HG03175 (cell line): ENCODE measurements at regions not wholly inside any gene's neighbourhood (a gene's known extent, or its start where the extent isn't known, plus 50 kb on each side); places are given as distances from the start of the nearest gene placed in this dataset.

Experiments
- ATAC-seq: cut with Tn5 transposase; IDR thresholded peaks from one replicate; pipeline ENCODE4 v1.9.1; 2021; ENCODE audit warnings: mild to moderate bottlenecking, moderate library complexity; ENCODE audit not compliant: unreplicated experiment

- peak; percentile 96 for ATAC-seq
These were observed 126.7 kb downstream of the UNC5CL start for GRCh38 chr6:40912158-40912946.

GRCh38 chr6:40910260-40910893 lies 128.6 kb downstream of the UNC5CL start:
- no peak for ATAC-seq

GRCh38 chr6:40909811-40910210 lies 129.2 kb downstream of the UNC5CL start:
- no peak for ATAC-seq

DNA sequence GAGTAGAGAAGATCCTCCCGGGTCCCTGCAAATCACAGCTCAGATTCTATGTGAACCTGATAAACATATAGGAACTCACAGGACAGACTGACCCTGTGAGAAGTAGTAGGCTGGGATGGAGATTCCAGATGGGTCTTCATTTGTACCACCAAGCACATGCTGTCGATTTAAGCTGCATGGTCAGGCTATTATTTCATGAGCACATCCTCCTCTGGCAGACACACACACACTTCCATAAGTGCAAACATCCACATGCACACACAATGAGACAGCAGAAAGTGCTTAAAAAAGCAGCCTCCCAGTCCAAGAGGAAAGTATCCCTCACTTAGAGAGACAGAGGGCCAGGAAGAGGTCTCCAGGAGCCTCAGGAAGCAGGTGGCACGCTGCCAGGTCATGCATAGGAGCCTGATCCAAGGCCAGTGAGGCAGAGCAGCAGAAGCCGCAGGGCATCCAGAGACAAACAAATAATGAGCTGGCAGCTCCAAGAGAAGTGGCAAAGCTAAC lies 131.8 kb downstream of the UNC5CL start:
- ATAC-seq: no peak

DNA sequence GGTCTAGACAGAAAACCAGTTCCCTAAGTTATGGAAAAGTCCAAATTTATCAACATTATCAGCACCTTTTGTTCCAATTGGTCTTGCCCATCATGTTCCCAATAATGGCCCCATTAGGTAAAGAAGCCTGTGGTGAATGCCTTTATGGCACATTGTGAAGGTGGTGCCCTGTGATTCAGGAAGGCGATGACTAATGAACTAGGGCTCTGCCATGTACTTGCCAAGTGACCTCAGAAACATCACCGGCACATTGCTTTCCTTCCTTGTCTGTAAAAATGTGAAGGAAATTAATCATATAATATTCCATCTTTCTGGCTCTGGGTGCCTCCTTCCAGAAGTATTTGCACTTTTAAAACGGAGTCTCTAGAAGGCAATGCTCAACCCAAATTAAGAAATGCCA lies 132.3 kb downstream of the UNC5CL start:
- no peak for ATAC-seq

- ATAC-seq: no peak
These were observed 134.3 kb downstream of the UNC5CL start for GRCh38 chr6:40904583-40905194.

DNA sequence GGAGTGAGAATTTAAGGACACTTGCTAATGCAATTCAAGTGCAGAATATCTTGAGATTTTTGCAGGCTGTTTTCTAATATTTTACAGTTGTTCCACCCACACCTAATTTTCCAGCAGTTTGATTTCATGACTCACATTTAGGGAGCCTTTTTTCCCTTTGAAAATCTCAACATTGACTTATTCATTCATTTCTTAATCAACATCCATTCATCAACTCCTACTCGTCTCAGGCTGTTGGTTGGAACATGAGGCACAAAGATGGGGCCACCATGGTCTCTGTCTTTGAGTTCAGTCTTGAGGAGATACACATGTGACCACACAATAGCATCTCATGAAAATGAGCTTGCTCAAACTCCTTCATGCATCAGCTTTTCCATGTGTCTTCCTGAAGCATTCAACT lies 135.6 kb downstream of the UNC5CL start:
- ATAC-seq: no peak

- ATAC-seq: no peak
These were observed 137.5 kb downstream of the UNC5CL start for GRCh38 chr6:40901322-40902055.

- no peak for ATAC-seq
These were observed 138.2 kb downstream of the UNC5CL start for GRCh38 chr6:40900791-40901190.

DNA sequence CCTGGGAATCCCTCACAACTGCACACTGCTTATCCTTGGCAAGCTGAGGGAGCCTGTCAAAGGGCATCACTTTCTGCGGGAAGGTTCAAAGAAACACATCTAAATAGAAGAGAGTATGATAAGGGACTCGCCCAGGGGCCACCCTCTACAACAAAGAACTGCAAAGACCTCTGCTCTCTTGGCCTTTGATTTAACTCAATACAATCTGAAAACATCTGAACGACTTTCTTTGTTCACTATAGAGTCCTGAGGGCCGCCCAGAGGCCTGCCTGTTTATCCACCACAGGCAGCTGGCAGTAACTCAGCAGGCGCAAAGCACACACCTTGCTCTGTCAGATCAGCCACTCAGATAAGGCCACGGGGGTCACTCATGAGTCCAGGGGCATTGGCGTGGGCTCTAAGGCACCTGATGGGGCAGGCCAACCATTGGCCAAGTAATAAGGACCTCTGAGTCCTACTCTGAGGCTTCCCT lies 139.3 kb downstream of the UNC5CL start:
- ATAC-seq: no peak

DNA sequence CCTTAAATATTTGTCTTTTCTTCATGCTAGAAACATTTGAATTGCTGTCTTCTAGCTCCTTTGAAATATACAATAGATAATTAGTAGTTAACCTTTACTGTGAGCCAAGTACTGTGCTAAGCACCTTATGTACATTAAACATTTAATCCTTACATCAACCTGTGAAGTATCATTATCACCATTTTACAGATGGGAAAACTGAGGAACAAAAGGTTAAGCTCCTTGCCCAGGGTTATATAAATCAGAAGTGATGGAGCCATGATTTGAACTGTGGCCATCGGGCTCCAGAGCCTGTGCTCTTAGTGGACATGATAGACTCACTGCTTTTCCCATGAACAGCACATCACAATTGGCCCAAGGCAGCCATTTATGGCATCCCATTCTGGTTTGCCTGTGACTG lies 140.9 kb downstream of the UNC5CL start:
- no peak for ATAC-seq

- ATAC-seq: no peak
These were observed 141.5 kb downstream of the UNC5CL start for GRCh38 chr6:40897390-40898003.

DNA sequence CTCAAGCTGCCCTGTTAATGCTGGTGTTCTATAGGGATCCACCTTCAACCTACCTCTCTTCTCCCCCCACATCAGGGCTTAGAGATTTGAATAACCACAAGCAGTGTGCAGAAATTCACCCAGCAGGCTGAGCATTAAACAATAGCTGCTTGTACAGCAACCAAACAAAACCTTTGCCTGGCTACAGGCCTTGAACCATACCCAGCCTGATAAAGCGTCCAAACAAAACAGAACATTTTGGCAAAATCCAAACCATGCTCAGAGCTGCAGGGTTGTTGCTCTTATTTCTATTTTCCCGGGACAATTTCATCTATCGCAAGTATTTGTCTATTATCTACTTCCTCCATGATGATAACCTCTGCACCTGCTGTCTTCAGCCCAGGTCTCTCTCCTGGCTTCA lies 142.3 kb downstream of the UNC5CL start:
- ATAC-seq: no peak

- no peak for ATAC-seq
These were observed 143.8 kb downstream of the UNC5CL start for GRCh38 chr6:40894962-40895799.

- ATAC-seq: no peak
These were observed 146.0 kb downstream of the UNC5CL start for GRCh38 chr6:40893021-40893420.

DNA sequence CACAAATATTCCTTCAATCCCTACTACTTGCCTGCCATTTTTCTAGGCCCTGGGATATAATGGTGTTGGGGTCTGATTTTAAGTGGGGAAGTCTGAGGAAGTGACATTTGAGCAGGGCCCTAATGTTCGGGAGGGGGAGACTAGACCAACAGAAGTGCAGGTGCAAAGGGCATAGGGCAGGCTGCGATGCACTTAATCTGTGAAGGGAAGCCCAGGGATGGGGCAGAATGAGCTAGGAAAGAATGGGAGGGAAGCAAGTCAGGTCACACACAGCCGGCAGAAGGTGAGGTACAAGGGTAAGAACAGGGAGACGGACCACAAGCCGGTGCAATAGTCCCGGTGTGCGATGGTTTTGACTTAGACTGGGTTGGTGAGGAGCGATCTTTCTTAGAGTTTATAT lies 146.8 kb downstream of the UNC5CL start:
- ATAC-seq: no peak

GRCh38 chr6:40891686-40892085 lies 147.3 kb downstream of the UNC5CL start:
- no peak for ATAC-seq

GRCh38 chr6:40891131-40891530 lies 147.9 kb downstream of the UNC5CL start:
- ATAC-seq: no peak

DNA sequence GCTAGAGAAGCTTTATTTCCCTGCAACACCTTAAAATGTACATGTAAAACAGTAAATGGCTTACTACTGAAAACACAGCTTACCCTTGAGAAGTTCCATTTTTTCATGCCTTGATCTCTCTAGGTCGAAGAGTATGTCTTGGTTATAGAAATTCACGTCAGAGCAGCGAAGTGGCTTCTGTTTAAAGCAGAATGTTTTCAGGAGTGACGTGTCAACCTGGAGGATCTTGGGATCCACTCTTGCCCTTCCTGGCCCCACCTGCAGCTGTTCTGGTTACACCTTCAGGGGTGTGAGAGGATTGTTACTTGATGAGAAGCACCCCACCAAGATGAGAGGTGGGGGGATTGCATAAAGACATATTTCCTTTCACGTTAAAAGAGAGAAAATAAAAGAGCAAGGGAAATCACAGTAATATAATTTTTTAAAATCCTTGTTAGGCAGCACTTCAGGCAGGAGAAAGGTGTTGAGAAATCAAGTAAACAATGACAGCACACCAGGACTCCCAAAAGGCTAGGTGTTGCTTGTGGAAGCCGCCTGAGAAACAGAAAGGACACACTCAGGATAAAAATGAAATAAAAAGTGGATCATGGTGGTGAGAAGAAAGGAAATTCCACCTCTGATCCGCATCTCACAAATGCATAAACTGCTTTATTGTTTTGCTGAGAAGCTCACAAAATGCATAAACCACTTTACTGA lies 149.7 kb downstream of the UNC5CL start:
- no peak for ATAC-seq
